HG03175 (cell line): ENCODE measurements at regions not wholly inside any gene's neighbourhood (a gene's known extent, or its start where the extent isn't known, plus 50 kb on each side); places are given as distances from the start of the nearest gene placed in this dataset.
"Not testable (repeated sequence)": the region's sequence is repeated elsewhere in the genome, so short reads cannot be mapped to it uniquely, and the experiment has no call there.

Experiments
- ATAC-seq: cut with Tn5 transposase; IDR thresholded peaks from one replicate; pipeline ENCODE4 v1.9.1; 2021; ENCODE audit warnings: mild to moderate bottlenecking, moderate library complexity; ENCODE audit not compliant: unreplicated experiment

GRCh38 chr1:197985351-197985750 is 68.2 kb downstream of the LHX9 start:
- no peak for ATAC-seq

GRCh38 chr1:197986817-197987216 is 69.6 kb downstream of the LHX9 start:
- no peak for ATAC-seq

GRCh38 chr1:197987294-197987693 is 70.1 kb downstream of the LHX9 start:
- ATAC-seq: no peak

GRCh38 chr1:197988581-197988980 is 71.4 kb downstream of the LHX9 start:
- not testable (repeated sequence) for ATAC-seq

GRCh38 chr1:197989058-197989457 is 71.9 kb downstream of the LHX9 start:
- ATAC-seq: no peak

- ATAC-seq: no peak
Measured at GRCh38 chr1:197991594-197991993, 74.4 kb downstream of the LHX9 start.

- ATAC-seq: no peak
Measured at GRCh38 chr1:197994907-197995407, 77.8 kb downstream of the LHX9 start.

- ATAC-seq: no peak
Measured at GRCh38 chr1:197995408-197996258, 78.5 kb downstream of the LHX9 start.

- not testable (repeated sequence) for ATAC-seq
Measured at GRCh38 chr1:197996259-197996512, 79.0 kb downstream of the LHX9 start.

GRCh38 chr1:197998110-197998509 is 80.9 kb downstream of the LHX9 start:
- no peak for ATAC-seq

- ATAC-seq: no peak
Measured at GRCh38 chr1:198001776-198002408, 84.7 kb downstream of the LHX9 start.

- no peak for ATAC-seq
Measured at GRCh38 chr1:198003468-198003867, 86.3 kb downstream of the LHX9 start.

GRCh38 chr1:198007011-198007410 is 89.8 kb downstream of the LHX9 start:
- ATAC-seq: no peak

GRCh38 chr1:198007687-198008607 is 90.8 kb downstream of the LHX9 start:
- no peak for ATAC-seq

GRCh38 chr1:198014355-198014754 is 97.2 kb downstream of the LHX9 start:
- ATAC-seq: no peak

- ATAC-seq: no peak
Measured at GRCh38 chr1:198015309-198015708, 98.1 kb downstream of the LHX9 start.

GRCh38 chr1:198018529-198018928 is 101.4 kb downstream of the LHX9 start:
- ATAC-seq: no peak

- no peak for ATAC-seq
Measured at GRCh38 chr1:198019126-198019525, 102.0 kb downstream of the LHX9 start.

GRCh38 chr1:198024336-198024735 is 107.2 kb downstream of the LHX9 start:
- ATAC-seq: no peak

GRCh38 chr1:198024782-198025181 is 107.6 kb downstream of the LHX9 start:
- ATAC-seq: no peak

GRCh38 chr1:198030682-198031081 is 113.5 kb downstream of the LHX9 start:
- ATAC-seq: no peak
